HG02973 (cell line): ENCODE measurements at regions not wholly inside any gene's neighbourhood (a gene's known extent, or its start where the extent isn't known, plus 50 kb on each side); places are given as distances from the start of the nearest gene placed in this dataset.
"Not testable (repeated sequence)": the region's sequence is repeated elsewhere in the genome, so short reads cannot be mapped to it uniquely, and the experiment has no call there.

Experiments used
- ATAC-seq: cut with Tn5 transposase; IDR thresholded peaks from one replicate; pipeline ENCODE4 v1.9.1; 2021; ENCODE audit warnings: moderate library complexity; ENCODE audit not compliant: unreplicated experiment

DNA sequence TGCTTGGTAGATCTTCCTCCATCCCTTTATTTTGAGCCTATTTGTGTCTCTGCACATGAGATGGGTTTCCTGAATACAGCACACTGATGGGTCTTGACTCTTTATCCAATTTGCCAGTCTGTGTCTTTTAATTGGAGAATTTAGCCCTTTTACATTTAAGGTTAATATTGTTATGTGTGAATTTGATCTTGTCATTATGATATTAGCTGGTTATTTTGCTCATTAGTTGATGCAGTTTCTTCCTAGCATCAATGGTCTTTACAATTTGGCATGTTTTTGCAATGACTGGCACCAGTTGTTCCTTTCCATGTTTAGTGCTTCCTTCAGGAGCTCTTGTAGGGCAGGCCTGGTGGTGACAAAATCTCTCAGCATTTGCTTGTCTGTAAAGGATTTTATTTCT is 72.4 kb downstream of the HNRNPD start:
- ATAC-seq: not testable (repeated sequence)

DNA sequence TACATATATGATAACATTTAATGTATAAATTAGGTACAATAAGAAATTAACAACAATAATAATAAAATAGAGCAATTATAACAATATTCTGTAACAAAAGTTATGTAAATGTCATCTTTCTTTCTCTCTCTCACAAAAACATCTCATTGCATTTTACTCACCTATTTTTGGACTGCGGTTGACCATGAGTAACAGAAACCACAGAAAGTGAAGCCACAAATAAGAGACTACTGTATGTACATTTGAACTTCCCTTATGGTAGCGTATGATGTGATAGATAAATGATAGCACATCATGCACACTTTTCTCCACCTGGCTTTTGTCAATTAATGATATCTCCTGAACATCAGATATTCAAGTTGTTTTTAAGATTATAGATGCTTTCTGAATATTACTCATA is 80.5 kb downstream of the HNRNPD start:
- peak; percentile 99 for ATAC-seq

DNA sequence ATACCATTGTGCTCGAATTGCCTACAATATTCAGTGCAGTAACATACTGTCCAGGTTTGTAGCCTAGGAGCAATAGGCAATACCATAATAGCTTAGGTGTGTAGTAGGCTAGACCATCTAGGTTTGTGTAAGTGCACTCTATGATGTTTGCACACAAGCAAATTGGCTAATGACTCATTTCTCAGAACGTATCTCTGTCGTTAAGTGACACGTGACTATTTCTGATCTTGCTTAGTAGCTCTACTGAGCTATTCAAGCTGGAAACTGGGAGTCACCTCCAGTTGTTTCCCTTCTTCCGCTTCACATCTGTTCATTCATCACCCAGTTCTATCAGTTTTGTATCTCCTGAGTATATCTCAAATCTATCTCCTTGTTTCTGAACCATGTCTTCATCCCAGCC is 86.1 kb downstream of the HNRNPD start:
- ATAC-seq: no peak

DNA sequence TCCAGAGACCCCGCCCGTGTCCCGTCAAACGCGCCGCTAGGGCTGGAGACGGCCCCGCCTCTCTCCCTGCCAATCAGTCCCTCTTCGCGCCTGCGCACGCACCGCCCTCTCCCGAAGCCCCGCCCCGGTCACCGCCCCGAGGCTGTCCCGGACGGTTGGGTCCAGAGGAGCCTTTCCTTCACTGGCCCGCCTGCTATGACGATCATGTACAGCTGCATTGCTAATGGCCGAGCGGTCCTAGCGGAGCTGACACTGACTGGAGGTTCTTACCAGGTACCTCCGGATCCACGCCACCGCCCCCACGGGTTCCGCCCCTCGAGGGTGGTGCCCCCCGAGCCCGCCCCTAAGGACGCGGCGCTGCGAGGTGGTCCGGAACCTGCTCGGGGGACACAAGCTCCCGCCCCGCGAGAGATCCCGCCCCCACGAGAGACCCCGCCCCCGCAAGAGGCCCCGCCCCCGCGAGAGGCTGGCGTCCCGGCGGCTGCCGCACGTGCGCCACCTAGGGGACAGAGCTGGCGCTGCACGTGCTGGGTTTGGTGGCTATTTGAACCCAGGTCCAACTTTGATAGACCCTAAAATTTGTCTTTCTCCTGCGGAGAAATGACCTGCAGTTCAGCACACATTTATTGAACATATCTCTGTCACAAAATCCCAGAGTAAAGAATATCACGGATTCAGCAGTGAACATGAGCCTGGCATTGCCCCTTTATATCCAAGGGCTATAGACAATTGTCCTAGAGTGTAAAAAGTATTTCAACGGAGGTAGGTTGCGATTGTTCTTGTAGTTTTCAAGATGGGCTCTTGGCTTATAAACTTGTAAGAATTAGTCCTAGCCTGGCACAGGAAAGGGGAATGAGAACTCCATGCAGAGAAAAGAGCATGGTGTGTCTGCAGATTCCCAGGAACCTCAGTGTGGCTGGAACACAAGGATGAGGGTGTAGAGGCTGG is 88.7 kb downstream of the HNRNPD start:
- ATAC-seq: peak; percentile 100

DNA sequence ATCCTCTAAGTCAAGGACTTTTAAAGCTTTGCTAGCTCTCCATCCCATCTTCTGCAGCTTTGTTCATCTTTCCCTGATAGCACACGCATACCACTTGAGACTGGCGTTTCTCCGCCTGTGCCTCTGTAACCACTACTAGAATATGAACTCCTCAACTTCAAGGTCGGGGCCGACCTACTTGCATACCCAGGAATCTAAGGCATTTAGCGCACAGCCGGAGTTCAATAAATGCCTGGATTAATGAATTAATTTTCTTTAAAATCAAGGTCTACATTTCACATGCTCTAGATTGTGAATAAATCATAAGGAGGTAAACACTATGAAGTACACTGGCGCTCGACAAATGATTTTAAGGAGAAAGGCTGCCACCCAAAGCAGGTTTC is 89.3 kb downstream of the HNRNPD start:
- no peak for ATAC-seq

DNA sequence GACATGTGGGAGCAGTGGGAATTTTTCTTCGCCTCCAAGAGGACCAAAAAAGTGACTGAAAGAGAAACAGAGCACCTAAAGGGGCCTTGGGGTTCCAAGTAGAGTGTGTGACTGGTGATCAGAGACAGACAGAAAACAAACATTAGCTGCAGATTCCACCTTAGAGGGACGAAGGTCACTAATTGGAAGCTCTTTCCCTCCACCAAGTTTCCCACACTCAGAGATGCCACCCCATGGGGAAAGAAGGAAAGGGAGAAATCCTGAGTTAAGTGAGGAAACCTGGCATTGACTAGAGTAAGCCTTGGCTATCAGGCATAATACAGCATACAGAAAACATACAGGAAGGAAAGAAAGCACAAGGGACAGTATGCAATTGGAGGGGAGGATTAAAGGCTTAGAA is 90.9 kb downstream of the HNRNPD start:
- ATAC-seq: no peak

DNA sequence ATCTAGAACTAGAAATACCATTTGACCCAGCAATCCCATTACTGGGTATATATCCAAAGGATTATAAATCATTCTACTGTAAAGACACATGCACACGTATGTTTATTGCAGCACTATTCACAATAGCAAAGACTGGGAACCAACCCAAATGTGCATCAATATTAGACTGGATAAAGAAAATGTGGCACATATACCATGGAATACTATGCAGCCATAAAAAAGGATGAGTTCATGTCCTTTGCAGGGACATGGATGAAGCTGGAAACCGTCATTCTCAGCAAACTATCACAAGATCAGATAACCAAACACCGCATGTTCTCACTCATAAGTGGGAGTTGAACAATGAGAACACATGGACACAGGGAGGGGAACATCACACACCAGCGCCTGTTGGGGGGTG is 94.2 kb downstream of the HNRNPD start:
- ATAC-seq: not testable (repeated sequence)

DNA sequence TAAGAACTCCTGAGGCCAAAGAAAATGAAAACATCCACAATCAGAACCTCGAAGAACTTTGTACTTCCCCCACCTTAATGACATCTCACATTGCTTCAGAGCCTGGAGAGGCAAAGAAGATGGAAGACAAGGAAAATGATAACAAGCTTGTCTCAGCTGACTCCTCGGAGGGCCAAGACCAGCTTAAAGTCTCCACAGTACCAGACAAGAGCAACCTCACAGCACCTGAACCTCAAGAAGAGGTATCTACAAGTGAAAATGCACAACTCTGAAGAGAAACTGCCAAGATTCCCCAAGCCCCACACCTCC is 97.5 kb downstream of the HNRNPD start:
- no peak for ATAC-seq

DNA sequence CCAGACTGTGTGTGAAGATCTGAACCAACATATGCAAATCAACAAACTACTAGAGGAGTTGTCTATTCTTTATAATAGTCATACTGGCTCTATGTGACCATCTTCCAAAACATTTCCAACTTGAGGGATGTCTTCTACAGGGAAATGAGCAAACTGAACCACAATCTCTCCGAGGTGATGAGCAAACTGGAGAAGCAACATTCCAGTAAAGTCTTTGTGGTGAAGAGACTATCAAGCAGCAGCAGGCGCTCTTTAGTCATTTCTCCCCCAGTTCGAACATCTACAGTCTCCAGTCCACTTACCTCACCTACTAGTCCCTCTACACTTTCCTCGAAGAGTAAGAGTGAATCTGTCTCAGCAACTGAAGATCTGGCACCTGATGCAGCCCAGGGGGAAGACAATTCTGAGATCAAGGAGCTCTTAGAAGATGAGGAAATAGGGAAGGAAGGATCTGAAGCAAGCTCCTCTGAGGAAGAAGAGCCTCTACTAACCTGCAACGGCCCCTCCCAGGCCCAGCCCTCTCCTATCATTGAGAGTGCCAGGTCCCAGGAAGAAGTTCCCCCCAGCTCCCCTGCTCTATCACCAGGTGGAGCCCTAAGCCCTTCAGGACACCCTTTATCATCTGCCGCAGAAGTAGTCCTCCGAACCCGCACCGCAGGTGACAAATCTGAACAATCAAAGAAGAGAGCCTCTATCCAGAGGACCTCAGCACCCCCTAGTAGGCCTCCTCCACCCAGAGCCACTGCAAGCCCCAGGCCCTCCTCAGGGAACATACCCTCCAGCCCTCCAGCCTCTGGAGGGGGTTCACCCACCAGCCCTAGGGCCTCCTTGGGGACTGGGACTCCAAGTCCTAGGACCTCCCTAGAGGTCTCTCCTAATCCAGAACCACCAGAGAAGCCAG is 98.1 kb downstream of the HNRNPD start:
- ATAC-seq: no peak

DNA sequence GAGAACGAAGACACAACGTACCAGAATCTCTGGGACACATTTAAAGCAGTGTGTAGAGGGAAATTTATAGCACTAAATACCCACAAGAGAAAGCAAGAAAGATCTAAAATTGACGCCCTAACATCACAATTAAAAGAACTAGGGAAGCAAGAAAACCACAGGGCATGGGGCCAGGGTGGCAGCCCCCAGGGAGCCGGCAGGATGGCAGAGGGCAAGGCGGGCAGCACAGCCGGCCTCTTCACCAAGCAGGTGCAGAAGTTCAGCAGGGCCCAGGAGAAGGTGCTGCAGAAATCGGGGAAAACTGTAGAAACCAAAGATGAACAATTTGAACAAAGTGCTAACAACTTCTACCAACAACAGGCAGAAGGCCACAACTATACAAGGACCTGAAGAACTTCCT is 99.1 kb downstream of the HNRNPD start:
- not testable (repeated sequence) for ATAC-seq

DNA sequence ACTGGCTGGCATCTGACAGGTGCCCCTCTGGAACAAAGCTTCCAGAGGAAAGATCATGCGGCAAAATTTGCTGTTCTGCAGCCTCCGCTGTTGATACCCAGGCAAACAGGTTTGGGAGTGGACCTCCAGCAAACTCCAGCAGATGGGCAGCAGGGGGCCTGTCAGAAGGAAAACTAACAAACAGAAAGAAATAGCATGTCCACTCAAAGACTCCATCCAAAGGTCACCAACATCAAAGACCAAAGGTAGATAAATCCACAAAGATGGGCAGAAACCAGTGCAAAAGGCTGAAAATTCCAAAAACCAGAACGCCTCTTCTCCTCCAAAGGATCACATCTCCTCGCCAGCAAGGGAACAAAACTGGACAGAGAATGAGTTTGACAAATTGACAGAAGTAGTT is 101.3 kb downstream of the HNRNPD start:
- ATAC-seq: not testable (repeated sequence)

DNA sequence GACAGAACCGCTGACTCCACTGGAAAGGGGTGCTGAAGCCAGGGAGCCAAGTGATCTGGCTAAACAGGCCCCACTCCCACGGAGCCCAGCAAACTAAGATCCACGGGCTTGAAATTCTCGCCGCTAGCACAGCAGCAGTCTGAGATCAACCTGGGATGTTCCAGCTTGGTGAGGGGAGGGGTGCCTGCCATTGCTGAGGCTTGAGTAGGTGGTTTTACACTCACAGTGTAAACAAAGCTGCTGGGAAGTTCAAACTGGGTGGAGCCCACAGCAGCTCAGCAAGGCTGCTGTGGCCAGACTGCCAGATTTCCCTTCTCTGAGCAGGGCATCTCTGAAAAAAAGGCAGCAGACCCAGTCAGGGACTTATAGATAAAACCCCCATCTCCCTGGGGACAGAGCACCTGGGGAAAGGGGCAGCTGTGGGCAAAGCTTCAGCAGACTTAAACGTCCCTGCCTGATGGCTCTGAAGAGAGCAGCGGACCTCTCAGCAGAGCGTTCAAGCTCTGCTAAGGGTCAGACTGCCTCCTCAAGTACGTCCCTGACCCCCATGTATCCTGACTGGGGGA is 101.8 kb downstream of the HNRNPD start:
- ATAC-seq: not testable (repeated sequence)

DNA sequence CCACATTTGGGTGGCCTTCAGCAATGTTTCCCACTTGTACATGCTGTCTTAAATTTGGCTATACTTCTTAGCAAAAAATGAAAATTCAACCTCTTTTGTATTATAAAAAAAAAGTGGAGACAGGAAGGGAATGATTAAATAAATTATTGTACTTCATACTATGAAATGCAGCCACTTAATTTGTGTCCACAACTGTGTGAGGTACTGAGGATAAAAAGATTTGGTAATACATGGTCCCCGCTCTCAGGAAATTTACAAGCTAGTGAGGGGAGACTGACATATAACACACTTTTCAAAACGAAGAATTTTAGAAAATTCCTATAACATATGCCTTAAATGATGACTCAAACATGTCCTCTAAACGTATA is 105.0 kb downstream of the HNRNPD start:
- ATAC-seq: peak; percentile 13

DNA sequence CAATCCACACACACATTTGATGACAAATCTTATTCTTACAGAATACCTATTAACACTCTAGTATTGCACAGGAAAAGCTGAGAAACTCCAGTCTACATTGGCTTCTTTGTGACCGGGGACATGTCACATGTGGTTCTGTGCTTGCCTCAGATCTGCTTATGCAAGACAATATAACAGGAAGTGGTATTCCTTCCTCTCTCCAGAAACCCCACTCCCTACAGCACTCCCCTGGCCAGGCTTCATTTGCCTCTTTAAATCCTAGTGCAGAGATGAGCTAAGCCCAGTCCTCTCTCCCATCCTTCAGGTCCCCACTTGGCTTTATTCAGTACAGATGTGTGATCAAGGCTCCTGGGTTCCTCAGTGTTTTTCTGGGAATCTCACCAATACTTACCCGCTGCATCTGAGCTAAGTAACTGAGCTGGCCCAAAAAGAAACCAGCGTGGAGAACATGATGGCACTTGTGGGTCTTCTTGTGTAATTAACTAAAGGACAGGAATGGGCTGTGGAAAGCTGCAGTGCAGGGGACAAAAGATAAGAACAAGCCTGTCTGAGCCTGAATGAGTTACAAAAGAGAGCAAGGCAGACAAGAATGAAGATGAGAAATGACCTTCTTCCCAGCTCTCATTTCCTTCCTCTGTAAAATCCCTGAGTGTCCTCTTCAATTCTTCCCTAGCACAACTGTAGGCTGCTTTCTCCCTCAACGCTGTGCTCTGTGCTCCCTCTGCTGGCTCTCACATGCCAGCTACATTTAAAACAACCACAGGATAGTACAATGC is 105.6 kb downstream of the HNRNPD start:
- peak; percentile 69 for ATAC-seq

DNA sequence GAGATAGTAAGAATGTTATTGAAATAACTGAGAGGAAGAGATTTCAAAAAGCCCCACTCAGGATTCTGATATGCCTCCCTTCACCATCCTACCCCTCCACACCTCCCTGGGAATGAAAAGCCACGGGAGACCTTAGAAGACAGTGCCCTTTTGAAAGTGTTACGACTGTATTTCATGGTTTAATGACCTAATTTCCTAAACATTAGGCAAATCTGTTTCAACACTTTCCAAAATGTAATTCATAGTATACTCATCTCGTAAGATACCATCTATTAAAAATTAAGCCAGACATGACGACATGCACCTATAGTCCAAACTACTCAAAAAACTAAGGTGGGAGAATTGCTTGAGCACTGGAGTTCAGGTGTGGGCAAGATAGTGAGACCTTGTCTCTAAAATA is 106.3 kb downstream of the HNRNPD start:
- no peak for ATAC-seq

DNA sequence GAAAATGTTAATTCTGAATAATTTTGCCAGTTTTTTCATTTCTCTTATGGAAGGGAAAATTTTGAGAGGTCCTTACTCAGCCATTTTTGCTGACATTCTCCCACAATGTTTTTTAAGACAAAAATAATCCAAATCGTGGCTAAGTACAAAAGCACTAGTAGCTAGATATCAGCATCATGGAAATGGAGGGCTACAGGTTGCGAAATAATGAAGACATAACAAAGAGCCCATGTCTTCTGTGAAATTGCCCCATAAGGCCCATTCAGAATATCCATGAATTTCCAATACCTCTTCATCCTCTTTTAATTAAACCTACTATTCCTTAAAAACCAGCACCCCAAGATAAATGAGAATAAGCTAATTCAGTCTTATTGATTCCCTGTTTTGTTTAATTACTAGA is 107.4 kb downstream of the HNRNPD start:
- no peak for ATAC-seq

DNA sequence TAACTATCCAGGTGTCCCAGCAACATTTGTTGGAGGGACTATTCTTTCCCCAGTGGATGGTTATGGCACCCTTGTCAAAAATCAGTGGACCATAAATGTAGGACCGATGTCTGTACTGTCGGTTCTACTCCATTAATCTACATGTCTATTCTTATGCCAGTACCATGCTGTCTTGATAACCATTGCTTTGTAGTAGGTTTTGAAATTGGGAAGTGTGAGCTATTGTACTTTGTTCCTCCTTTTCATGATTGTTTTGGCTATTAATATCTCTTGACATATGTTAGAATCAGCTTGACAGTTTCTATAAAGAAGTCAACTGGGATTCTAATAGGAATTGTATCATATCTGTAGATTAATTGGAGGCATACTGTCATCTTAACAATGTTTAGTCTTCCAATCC is 112.7 kb downstream of the HNRNPD start:
- no peak for ATAC-seq

DNA sequence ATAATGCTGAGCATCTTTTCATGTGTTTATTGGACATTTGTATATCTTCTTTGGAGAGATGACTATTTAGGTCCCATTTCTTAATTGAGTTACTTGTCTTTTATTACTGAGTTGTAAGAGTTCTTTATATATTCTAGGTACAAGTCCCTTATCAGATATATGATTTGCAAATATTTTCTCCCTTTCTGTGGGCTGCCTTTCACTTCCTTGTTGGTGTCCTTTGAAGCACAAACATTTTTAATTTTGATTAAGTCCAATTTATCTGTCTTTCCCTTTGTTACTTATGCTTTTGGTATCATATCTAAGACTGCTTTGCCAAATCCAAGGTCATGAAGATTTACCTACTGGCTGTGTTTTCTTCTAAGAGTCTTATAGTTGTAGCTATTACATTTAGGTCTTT is 113.2 kb downstream of the HNRNPD start:
- ATAC-seq: no peak

DNA sequence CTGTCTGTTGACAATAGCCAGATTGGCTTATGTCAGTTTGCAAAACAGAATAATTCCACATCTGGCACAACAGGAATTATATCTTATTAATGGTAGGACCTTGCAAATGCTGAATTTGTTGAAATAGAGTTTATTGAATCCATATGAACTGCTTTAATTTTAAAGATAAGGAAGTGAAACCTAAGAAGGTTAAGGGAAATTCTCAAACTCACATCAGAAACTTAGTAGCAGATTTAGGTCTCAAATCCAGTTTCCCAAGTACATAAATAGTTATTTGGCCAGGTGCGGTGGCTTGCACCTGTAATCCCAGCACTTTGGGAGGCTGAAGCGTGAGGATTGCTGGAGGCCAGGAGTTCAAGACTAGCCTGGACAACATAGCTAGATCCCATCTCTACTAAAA is 117.1 kb downstream of the HNRNPD start:
- no peak for ATAC-seq

DNA sequence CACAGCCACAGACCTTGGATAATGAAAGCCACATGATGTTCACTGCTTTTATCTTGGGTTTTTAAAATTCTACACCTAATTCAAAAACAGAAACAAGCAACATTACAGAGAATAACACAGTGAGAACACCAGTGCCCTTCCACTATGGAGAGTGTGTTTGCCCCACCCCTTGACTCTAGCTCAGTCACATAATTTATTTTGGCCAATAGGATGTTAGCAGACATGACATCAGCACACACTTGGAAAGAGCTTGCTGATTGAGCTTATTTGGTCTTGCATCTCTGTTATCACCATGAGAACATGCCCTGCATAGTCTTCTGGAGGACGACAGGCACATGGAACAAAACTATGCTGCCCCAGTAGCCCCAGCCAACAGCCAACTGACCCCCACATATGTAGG is 118.1 kb downstream of the HNRNPD start:
- ATAC-seq: no peak
